ENCODE measurements at regions not wholly inside any gene's neighbourhood (a gene's known extent, or its start where the extent isn't known, plus 50 kb on each side); places are given as distances from the start of the nearest gene placed in this dataset.

DNA sequence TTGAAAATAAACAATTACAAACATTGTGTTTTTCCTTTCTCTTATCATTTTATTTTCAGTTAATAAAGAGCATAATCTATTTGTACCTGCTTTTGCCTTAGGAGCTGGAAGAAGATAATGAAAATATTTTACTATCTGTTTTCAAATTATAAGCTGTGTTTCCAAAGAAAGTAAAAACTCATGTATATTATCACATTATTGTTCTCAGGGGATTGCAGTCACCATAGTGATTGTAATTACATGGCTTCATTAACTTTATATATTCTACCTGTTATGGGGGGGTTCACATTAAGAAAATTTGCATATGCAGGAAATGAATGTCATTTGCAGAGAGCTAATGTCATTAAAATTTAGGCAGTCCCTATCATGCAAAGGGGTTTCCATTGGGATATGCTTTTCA is 542.3 kb downstream of the NXPH1 start:
- TF ChIP-seq, protein P1, sequence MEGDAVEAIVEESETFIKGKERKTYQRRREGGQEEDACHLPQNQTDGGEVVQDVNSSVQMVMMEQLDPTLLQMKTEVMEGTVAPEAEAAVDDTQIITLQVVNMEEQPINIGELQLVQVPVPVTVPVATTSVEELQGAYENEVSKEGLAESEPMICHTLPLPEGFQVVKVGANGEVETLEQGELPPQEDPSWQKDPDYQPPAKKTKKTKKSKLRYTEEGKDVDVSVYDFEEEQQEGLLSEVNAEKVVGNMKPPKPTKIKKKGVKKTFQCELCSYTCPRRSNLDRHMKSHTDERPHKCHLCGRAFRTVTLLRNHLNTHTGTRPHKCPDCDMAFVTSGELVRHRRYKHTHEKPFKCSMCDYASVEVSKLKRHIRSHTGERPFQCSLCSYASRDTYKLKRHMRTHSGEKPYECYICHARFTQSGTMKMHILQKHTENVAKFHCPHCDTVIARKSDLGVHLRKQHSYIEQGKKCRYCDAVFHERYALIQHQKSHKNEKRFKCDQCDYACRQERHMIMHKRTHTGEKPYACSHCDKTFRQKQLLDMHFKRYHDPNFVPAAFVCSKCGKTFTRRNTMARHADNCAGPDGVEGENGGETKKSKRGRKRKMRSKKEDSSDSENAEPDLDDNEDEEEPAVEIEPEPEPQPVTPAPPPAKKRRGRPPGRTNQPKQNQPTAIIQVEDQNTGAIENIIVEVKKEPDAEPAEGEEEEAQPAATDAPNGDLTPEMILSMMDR (conservative IDR thresholded peaks at IDR 0.05; ENCODE audit: low read depth, low read length), result no peak
- TF ChIP-seq EZH2 (IDR thresholded peaks at IDR 0.05; ENCODE audit: borderline replicate concordance, low read depth, low read length, poor library complexity, severe bottlenecking), result no peak
